EH (cell line): ENCODE measurements at regions not wholly inside any gene's neighbourhood (a gene's known extent, or its start where the extent isn't known, plus 50 kb on each side); places are given as distances from the start of the nearest gene placed in this dataset.

Source experiments
- DNase-seq: peaks from one replicate; pipeline ENCODE4 v3.0.0-alpha.2; 2015; ENCODE audit warnings: low read depth

DNA sequence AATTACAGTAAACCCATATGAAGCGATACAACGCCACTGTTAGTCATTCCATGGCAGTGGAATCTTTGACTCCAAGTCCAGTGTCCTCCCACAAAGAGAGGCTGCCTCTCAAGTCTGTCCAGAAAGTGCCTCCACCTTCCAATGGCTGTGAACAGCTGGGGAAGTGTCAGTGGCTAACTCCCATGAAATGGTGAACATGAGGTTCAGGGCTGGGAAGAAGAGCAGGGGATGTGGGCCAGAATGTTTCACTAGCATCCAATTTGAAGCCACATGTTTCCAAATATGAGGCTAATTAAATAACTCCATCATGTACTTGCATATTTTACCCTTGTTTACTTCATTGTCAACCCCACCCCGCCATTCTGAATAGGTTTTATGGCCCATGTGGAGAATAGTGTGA is 53.1 kb upstream of the CHST15 start:
- DNase-seq, result no peak

DNA sequence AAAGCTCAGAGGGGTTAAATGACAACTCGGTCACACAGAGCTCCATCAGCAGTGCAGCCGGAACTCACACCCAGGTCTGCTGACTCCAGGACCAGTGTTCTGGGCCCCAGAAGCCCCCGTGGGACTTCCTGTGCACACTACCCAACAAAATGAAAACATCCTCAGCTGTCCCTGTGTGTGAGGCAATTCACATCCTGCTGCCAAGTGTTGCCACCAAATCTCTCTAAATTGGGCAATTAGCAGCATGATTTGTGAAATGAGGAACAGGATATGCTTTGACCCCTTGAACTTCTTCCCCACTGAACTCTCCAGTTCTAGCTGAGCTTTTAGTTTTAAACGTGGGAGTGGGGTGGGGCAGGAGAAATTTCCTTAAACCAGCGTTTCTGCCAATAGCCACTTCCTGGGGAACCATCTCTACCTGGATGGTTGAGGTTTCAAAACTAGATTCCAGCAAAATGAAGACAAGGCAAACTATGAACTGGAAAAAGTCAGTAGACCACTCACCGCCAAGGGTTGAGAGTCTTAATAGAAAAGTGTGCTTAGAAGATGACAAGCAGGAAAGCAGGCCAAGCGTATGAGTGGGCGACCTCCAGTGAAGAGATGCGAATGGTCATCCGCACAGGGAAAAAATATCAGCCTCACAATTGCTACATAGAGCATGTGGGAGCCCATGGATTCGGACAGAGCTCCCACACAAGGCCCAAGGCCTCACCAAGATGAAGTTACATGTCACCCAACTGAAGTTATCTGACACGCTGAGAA is 51.9 kb upstream of the CHST15 start:
- DNase-seq, result peak; percentile 28

DNA sequence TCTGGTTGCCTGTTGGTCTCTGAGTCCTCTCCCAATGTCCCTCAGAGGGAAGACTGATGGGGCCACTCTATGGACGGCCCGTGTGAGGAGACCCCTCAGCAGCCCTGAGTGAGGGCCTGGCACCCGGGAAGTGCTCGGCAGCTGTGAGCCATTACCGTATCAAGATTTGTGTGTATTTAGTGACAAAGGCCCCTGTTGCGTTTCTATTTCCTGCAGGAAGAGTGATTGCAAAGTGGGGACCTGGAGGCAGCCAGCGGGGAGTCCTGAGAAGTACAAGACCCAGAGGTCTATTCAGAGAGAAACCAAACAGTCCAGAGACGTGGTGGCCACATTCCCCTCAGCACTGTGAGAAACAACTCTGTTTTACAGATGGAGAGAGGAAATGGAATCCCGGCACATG is 51.1 kb upstream of the CHST15 start:
- DNase-seq, result no peak

DNA sequence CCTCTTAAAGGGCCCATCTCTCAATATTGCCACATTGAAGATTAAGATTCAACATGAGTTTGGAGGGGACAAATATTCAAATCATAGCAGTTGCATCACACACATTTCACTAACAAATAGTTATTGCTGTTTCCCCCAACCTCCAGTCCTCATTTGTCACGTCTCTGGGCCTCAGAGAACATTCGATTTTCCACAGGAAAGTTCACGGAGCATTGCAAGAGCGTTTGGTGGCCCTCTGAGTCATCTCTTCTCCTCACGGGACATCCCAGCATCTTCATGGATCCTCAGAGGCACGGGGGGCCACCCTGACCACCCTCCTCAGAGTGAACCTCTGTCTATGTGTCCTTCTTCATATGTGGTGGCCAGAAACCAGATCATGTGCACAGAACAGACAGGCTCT is 50.3 kb upstream of the CHST15 start:
- DNase-seq, result no peak
